VCaP (cell line): ENCODE measurements at regions not wholly inside any gene's neighbourhood (a gene's known extent, or its start where the extent isn't known, plus 50 kb on each side); places are given as distances from the start of the nearest gene placed in this dataset.

Experiments used
- H3K27ac ChIP-seq: fragments of 450-650 bp; 2 replicates; pipeline ENCODE4 v1.5.1; 2017
- TF ChIP-seq, protein P1 (sequence below): fragments of 450-650 bp; conservative IDR thresholded peaks from 2 replicates; pipeline ENCODE4 v1.5.1; 2017; ENCODE audit warnings: mild to moderate bottlenecking, moderate library complexity

DNA sequence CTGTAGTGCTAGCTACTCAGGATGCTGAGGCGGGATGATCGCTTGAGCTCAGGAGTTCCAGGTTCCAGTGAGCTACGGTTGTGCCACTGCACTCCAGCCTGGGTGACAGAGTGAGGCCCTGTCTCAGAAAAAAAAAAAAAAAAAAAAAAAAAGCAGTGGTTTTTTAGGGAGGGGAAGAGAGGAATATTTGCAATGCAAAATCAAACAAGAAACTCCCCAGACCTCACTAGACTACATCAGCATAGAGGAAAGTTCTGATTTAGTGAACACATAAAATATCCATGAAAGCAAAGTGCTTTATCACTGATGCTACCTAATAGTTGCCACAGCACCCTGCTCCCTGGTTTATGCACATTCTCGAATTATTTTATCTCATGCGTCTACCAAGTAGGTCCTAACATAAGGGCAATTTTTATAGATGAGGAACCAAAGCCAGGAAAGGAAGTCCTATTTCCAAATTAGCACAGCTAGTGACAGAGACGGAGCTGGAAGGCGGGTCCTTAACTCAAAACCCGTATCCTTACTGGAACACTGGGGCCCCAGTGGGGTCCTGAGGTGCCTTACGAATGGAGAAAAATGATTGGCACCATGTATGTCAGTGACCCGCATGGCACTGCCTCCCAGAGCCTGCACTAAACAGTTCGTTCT lies 50.7 kb upstream of the GPR157 start:
- TF ChIP-seq, protein P1, sequence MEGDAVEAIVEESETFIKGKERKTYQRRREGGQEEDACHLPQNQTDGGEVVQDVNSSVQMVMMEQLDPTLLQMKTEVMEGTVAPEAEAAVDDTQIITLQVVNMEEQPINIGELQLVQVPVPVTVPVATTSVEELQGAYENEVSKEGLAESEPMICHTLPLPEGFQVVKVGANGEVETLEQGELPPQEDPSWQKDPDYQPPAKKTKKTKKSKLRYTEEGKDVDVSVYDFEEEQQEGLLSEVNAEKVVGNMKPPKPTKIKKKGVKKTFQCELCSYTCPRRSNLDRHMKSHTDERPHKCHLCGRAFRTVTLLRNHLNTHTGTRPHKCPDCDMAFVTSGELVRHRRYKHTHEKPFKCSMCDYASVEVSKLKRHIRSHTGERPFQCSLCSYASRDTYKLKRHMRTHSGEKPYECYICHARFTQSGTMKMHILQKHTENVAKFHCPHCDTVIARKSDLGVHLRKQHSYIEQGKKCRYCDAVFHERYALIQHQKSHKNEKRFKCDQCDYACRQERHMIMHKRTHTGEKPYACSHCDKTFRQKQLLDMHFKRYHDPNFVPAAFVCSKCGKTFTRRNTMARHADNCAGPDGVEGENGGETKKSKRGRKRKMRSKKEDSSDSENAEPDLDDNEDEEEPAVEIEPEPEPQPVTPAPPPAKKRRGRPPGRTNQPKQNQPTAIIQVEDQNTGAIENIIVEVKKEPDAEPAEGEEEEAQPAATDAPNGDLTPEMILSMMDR, result no peak
- H3K27ac ChIP-seq, result no peak overlapping the region

DNA sequence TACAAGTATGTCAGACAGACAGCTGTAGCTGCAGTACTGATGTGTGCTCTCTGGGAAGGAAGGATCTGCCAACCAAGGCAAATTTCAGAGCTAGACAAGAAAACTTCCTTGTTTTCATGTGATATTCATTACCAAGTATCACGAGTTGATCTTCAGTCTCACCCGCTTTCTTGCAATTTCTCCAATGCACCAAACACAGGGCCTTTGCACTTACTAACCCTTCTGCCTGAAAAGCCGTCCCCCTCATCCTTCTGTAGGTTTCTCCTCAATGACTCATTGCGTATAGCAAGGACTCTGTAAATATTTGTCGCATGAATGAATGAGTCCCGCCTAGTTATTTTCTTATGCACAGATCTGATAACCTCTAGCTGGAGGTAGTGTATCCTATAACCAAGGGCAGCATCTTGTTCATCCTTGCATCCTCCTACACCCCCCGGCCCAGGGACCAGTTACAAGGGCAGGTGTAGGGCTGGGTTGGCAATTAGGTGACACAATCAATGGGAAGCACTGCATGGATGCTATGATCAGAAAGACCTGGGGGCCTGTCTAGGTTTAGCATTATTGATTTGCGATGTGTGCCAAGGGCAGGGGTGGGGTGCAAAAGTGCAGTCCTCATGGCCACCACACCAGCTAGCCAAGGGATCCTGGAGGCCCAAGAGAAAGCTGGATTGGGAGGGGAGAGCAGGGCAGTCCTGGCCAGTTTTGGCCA lies 51.4 kb upstream of the GPR157 start:
- TF ChIP-seq, protein P1, result no peak
- H3K27ac ChIP-seq, result no peak overlapping the region

DNA sequence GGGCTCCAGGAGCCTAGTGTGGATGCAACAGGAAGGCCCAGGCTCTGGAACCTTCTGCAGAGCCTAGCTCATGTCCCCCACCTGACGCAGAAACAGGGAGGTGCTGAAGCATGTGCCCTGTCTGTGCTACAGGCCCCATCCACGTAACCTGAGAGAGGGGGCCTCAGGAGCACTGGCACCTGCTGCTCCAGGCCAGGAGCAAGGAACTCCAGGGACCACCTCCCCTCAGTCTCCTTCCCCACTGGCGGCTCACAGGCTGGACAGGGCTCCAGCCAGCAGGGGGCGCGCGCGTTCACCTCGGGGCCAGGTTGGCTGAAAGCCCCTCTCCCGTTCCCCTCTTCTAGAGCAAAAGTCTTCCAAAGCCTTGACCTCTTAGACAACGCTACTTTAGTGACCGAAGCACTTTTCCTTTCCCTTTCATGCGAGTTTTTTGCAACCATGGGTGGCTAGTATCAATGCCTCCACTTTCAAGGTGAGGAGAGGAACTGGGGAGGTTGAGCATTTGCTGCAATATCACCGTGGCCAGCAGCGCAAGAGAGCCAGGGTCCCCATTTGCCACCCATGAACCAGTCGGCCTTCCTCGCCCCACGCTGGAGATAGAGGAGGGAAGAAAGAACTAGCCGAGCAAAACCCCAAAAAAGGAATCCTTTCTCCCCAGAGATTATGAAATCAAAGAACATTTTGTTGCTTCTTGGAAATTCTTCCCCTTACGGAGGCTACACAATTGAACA lies 52.4 kb upstream of the GPR157 start:
- TF ChIP-seq, protein P1, result peak; percentile 73
- peak overlapping the region; percentile 75; the same call in 1 of the 2 replicates for H3K27ac ChIP-seq

DNA sequence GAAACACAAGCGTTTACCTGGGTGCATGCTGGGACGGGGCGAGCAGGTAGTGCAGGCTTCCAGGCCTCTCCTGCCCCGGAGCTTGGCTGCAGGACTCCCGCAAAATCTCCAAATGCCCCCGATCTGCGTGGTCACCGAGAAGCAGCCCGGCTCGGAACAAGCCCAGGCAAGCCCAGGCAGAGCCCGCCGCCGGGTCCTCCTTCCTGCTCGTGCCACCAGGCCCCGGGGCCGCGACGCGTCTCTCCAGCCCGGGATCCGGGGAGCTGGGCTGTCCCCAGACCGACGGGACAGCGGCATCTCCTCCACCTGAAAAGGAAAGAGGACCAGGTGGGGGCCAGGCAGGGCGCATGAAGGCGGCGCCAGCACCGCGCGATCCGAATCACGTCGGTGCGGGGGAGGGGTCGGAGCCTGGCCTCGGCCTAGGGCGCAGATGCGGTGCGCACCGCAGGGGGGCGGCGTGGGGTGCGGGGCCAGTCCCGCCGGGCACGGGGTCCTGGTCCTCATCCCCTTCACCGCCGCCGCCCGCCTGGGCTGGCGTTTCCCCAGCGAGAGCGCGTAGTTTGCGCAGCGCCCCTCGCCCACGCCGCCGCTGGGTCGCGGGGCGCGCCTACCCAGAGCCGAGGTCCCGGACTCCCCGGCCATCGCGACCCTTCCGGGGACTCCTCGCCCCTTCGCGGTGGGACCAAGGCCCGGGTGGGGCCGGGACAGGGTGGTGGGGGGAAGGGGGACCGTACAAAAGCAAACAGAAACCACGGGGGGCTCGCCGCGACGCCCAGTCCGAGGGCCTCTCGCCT lies 52.4 kb upstream of the H6PD start:
- peak overlapping the region; percentile 75; the same call in 1 of the 2 replicates for H3K27ac ChIP-seq
- TF ChIP-seq, protein P1, result peak; percentile 45

DNA sequence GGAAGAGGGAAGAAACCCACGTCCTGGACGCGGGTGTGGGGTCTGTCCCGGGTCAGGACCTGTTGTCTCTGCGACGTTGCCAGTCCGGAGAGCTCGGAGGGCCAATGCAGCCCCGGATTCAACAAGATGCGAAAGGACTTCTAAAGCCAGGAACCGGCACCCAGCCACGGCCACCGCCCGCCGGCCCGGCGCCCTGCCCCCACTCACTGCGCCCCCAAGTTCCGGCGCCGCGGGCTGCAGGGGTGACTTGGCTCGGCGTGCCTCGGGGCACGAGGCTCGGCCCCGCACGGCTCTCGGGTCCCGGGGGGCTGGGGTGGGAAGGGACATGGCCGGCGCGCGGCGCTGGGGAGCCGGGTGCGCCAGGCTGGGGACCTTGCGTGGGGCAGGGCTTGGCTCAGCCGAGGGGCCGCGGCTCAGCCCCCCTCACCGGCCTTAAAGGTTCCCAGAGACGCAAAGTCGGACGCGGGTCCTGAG lies 51.8 kb upstream of the H6PD start:
- peak overlapping the region; percentile 75; the same call in 1 of the 2 replicates for H3K27ac ChIP-seq

DNA sequence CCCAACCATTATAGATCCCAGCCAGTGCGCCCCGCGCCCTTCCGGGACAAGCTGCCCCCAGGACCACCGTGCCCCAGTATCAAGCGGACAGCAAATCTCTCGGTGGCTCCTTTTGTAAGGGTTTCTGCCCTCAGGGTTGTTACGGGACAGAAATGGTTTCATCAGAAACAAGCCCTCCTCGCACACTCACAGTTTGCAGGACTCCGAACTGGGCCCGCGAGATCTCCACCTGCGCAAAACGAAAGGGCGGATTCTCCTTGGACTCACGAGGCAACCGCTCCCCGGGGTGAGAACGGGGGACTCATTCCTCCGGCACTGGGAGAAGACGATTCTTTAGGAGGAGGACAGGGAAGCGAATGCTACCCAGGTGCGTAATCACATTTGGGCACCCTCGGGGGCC lies 51.1 kb upstream of the H6PD start:
- TF ChIP-seq, protein P1, result no peak
- H3K27ac ChIP-seq, result no peak overlapping the region

More for the DNA sequence above, 51.8 kb upstream of the H6PD start:
- TF ChIP-seq, protein P1, result no peak
